Cerebellar nuclear complex (tissue), 1 donor: ENCODE measurements at regions not wholly inside any gene's neighbourhood (a gene's known extent, or its start where the extent isn't known, plus 50 kb on each side); places are given as distances from the start of the nearest gene placed in this dataset.

ENCODE experiments used
- DNase-seq, 2 experiments: peaks; one replicate each; lab custom pipeline; 2025; lab: John Stamatoyannopoulos, UW

- DNase-seq = no peak
Observed at GRCh38 chr2:60159519-60159918, 393.9 kb downstream of the BCL11A start.

GRCh38 chr2:60158262-60158661 lies 395.2 kb downstream of the BCL11A start:
- DNase-seq = no peak

DNA sequence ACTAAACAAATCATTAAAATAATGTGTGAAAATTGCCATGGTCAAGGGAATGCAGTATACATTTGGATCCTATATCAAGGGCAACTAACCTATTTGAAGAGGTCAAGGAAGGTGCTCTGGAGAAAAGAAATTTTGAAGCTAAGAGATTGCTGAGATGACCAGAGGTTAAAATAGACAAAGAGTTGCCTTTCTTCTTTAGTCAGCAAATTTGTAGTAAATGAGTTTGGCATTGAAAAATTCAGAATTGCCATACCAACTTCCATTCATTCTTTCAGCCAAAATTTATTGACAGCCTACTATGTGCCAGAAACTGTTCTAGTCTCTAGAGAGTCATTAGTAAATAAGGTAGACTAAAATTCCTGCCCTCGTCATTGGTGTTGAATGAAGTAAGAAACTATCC lies 396.2 kb downstream of the BCL11A start:
- DNase-seq = no peak

- DNase-seq = no peak
Observed at GRCh38 chr2:60154142-60154541, 399.3 kb downstream of the BCL11A start.

- no peak for DNase-seq
Observed at GRCh38 chr2:60152226-60152833, 401.1 kb downstream of the BCL11A start.

DNA sequence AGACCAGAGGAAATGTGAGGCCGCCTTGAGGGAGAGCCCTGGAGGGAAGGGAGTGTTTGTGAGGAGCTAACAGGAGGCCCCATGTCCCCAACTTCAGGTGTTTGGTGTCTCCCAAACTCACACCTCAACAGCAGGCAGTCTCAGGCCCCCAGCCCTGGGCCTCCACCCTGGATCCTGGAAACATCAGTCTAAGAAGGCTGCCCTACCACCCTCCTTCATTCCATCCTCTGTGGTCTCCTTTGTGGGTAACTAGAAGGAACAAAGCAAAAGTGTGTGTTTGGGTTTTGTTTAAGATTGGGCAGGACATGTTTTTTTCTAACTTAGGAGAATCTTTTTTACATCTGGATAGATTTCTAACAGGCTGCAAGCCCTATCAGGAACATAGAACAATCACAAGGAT lies 404.3 kb downstream of the BCL11A start:
- DNase-seq = no peak

- no peak for DNase-seq
Observed at GRCh38 chr2:60148716-60149115, 404.7 kb downstream of the BCL11A start.

- no peak for DNase-seq
Observed at GRCh38 chr2:60140185-60140584, 413.3 kb downstream of the BCL11A start.

DNA sequence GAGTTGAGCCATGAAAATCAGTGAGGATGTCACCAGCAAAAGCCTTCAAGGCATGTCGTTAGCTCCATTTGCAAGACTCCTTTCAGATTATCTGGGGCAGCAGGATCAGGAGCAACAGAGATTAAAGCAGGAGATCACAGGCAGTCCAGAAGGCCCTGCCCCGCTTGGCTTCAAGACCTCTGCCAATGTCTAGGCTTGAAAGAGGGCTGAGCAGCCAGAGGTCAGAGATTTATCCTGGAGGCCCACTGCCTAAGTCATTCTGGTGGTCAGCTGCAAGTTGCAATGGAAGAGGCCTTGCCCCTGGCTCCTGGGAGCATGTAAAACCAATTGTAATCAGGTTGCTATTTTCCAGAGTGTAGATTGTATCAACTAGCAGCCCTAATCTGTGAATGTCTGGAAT lies 416.5 kb downstream of the BCL11A start:
- no peak for DNase-seq

- no peak for DNase-seq
Observed at GRCh38 chr2:60127191-60127590, 426.3 kb downstream of the BCL11A start.

GRCh38 chr2:60125611-60126426 lies 427.6 kb downstream of the BCL11A start:
- no peak for DNase-seq

DNA sequence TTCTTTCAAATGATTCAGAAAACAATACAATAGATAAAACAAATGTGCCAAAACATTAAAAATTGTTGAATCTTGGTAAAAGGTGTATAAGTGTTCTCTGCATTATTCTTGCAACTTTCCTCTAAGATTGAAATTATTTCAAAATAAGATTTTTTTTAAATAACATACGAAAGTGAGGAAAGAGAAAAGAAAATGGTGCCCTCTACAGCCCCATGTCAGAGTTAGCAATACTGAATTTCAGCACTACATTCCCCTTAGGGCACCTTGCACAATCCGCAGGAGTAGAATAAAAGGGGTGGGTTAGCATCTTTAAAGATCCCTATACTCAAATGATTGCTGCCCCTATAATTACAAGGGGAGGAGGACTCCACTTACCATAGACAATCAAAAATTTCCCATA lies 433.7 kb downstream of the BCL11A start:
- no peak for DNase-seq

DNA sequence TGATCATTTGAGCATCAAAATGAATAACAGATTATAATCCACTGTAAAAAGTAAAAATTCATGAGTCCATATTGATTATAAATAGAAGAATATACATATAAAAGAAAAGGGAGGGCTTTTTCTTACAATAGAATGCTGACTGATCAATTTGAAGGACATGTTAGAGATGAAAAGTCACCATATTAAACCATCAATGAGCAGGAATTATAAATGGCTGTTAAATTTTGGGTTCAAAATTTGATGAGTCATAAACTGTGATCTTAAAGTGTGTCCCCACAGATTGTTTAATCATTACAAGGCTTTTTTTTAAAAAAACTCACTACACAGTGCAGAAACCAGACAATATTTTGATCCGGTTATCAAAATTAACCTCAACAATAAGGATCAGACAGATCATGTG lies 434.5 kb downstream of the BCL11A start:
- no peak for DNase-seq

GRCh38 chr2:60118061-60118460 lies 435.4 kb downstream of the BCL11A start:
- no peak for DNase-seq

GRCh38 chr2:60116161-60116875 lies 437.1 kb downstream of the BCL11A start:
- no peak for DNase-seq

- DNase-seq = no peak
Observed at GRCh38 chr2:60109744-60110143, 443.7 kb downstream of the BCL11A start.

DNA sequence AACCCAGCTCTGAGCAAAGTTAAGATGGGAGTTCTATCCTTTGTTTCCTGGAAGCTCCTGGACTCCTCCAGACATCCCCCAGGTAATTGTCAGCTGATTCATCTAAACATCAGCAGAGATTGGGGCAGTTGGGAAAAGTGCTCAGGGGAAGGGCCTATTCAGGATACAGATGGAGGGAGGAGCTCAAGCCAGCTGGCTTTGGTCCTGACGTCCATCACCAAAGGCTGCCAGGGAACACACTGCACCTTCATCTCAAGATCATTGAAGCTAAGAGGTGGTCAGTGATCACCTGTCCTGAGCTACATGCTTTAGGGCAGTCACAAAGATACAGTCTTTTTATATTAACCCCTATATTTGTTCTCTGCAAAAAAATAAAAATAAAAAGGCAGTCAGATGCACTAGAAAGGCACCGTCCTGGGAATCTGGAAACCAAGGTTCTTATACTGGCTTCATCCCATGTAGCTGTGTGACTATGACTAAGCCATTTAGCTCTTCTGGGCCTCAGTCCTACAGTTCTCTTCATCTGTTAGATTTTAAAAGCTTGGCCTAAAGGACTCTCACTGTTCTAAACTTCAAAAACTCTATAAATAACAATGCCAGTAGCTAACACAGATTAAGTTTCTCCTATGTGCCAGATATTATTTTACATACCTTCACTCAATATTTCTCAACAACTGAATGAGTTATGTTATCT lies 446.5 kb downstream of the BCL11A start:
- DNase-seq = no peak

DNA sequence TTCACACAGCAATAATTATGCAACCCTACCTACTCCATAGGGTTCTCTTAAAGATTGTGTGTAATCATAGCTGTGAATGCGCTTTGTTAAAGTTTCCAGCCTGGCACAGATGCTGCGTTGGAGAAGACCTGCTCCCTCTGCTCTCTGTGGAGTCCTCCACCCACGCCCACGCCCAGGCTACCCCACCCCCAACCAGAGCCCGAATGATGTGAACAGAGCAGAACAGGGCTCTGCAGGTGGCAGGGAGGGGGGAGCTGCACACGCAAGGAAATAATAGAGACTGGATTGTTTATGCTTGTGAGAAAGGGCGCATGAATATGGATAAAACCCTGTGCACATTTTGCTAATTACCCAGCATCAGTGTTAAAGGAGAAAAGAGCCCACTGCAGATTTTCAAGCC lies 447.5 kb downstream of the BCL11A start:
- no peak for DNase-seq

DNA sequence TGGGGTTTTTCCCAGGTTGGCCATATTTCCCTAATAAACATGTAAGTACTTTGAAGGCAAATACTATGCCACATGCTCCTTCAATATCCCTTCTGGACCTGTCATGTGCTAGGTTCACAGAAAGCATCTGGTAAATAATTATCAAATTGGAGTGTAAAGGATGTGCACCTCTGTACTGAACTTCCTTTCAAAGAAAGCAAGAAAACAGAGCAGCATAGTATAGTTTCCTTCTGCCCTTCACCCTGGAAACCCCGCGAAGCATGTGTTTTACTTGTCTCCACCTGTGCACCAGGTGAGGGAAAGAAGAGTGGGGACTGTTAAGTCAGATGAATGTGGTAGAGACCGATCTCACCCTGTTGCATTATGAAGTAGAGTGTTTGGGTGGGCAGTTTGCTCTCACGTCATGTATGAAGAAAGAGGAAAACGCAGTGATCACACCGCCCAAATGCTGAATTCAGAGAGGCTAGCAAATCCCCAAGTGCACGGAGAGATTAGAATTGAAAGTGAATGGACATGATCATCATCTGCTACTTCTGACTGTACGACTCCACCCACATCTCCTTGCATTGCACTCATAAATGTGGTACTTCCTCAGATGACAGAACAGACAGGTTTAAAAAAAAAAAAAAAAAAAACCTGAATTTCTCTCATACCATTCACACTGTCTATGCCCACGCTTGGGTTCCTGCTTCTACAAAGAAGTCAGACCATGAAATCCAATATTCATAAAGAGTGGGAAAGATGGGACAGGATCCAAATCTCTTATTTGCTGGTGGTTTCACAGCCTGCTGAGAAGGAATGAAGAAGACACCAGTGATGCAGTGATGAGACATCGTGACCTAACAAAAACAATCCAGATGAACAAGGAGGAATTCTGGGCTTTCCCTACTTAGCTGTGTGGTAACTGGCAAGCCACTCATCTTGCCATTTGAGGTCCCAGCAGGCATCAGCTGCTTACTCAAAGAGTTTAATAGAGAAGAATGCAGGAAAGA lies 448.6 kb downstream of the BCL11A start:
- no peak for DNase-seq

- no peak for DNase-seq
Observed at GRCh38 chr2:60100034-60100433, 453.4 kb downstream of the BCL11A start.

DNA sequence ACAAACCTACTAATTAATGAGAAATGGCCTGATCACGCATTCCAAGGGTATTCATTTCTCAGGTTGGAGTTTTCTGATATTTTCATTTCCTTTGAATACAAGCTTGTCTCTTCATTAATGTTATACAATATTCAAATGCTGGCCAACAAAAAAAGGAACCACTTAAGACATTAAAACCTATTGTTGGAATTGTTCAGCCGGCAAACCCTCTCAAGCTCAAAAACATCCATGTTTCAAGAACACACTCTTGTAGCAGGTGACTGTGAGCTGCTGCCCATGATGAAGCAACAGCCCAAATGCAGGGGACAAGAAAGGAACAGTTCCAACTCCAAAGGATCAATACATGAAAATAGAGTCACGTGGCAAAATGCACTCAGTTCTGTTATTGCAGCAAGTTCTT lies 454.5 kb downstream of the BCL11A start:
- no peak for DNase-seq
